Lung (tissue), 11 donors: ENCODE measurements at regions not wholly inside any gene's neighbourhood (a gene's known extent, or its start where the extent isn't known, plus 50 kb on each side); places are given as distances from the start of the nearest gene placed in this dataset.

Experiments
- ATAC-seq: fragments of 200-7000 bp; cut with Tn5 transposase; one replicate; pipeline ENCODE4 v1.9.1; 2020; ENCODE audit warnings: moderate number of reproducible peaks; ENCODE audit not compliant: insufficient read depth, low FRiP score
- DNase-seq, 3 donors: peaks; one replicate each; pipeline ENCODE4 v3.0.0-alpha.2; 2013 to 2017
- H3K27ac ChIP-seq, 2 donors: one replicate each; pipeline ENCODE4 v1.5.1; 2013; ENCODE audit warnings: mild to moderate bottlenecking in 2 of 2, moderate library complexity in 2 of 2, control low read depth in 1 of 2, inconsistent platforms in 1 of 2, low read depth in 1 of 2, low read length in 1 of 2
- H3K27me3 ChIP-seq, 3 donors: one replicate each; pipeline ENCODE4 v1.5.1; 2013; ENCODE audit warnings: low read length in 2 of 3; ENCODE audit not compliant: control insufficient read depth in 3 of 3, insufficient read depth in 3 of 3
- H3K36me3 ChIP-seq, 4 donors: one replicate each; pipeline ENCODE4 v1.5.1; 2013; ENCODE audit warnings: low read length in 4 of 4, mild to moderate bottlenecking in 1 of 4, moderate library complexity in 1 of 4; ENCODE audit not compliant: control insufficient read depth in 4 of 4, insufficient read depth in 4 of 4
- H3K4me1 ChIP-seq, 5 donors: one replicate each; pipeline ENCODE4 v1.5.1; 2013; ENCODE audit warnings: low read length in 5 of 5, mild to moderate bottlenecking in 2 of 5, moderate library complexity in 1 of 5; ENCODE audit not compliant: control insufficient read depth in 5 of 5, insufficient read depth in 5 of 5
- H3K4me3 ChIP-seq: one replicate; pipeline ENCODE4 v1.5.1; 2013; ENCODE audit warnings: mild to moderate bottlenecking, control low read depth, moderate library complexity
- H3K9ac ChIP-seq, 2 donors: one replicate each; pipeline ENCODE4 v1.5.1; 2013; ENCODE audit warnings: low read length in 2 of 2, control low read depth in 1 of 2; ENCODE audit not compliant: insufficient read depth in 1 of 2
- H3K9me3 ChIP-seq, 4 donors: one replicate each; pipeline ENCODE4 v1.5.1; 2013; ENCODE audit warnings: low read length in 3 of 4, mild to moderate bottlenecking in 1 of 4, moderate library complexity in 1 of 4; ENCODE audit not compliant: control insufficient read depth in 4 of 4, insufficient read depth in 3 of 4
- WGBS, 2 donors: extraction: QIAGEN DNeasy Blood & Tissue Kit; methylation state at CpG; one replicate each; pipeline ENCODE4 v1.1.7; 2013; 5-methylcytosine and 5-hydroxymethylcytosine counted together
- TF ChIP-seq, protein P1 (sequence below): IDR thresholded peaks from 2 replicates; pipeline ENCODE4 v1.5.1; 2012; ENCODE audit warnings: mild to moderate bottlenecking; ENCODE audit errors: control extremely low read depth, extremely low read depth
- donor health status: control.
- donor health status: control.
- donor health status: Bipolar disorder and iron deficiency.
- donor health status: healthy.
- donor health status: DM: yes; HTN: yes; CAD: no.

- DNase-seq = no peak
- peaks cover 0 to 5% (median 0%) of the 10 kb centered on the region in 4 donors for H3K9me3 ChIP-seq
- no peak overlapping the region for H3K9ac ChIP-seq
- peaks cover 0 to 5% (median 0%) of the 10 kb centered on the region in 5 donors for H3K4me1 ChIP-seq
- H3K27ac ChIP-seq = no peak overlapping the region
- TF ChIP-seq, protein P1, sequence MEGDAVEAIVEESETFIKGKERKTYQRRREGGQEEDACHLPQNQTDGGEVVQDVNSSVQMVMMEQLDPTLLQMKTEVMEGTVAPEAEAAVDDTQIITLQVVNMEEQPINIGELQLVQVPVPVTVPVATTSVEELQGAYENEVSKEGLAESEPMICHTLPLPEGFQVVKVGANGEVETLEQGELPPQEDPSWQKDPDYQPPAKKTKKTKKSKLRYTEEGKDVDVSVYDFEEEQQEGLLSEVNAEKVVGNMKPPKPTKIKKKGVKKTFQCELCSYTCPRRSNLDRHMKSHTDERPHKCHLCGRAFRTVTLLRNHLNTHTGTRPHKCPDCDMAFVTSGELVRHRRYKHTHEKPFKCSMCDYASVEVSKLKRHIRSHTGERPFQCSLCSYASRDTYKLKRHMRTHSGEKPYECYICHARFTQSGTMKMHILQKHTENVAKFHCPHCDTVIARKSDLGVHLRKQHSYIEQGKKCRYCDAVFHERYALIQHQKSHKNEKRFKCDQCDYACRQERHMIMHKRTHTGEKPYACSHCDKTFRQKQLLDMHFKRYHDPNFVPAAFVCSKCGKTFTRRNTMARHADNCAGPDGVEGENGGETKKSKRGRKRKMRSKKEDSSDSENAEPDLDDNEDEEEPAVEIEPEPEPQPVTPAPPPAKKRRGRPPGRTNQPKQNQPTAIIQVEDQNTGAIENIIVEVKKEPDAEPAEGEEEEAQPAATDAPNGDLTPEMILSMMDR = no peak
- H3K27me3 ChIP-seq = no peaks in the 10 kb centered on the region
- ATAC-seq = no peak
- H3K4me3 ChIP-seq = no peak overlapping the region
- H3K36me3 ChIP-seq = no peaks in the 10 kb centered on the region
Observed at GRCh38 chr1:82542766-82543165, 742.0 kb downstream of the ADGRL2 start.

DNA sequence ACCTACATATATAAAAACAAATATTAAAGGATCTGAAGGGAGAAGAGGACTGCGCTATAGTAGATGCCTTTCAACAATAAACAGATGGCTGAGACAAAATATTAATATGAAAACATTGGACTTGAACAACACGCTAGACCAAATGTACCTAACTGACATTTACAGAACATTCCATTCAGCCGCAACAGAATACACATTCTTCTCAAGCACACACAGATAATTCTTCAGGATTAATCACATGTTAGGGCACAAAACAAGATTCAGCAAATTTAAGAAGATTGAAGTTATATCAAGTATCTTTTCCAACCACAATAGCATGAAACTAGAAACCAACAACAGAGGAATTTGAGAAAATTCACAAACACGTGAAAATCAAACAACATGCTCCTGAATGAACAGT, 741.4 kb downstream of the ADGRL2 start:
- 94 to 97% methylated on average over 4 of the region's 4 CpGs for WGBS, 2 donors
- no peak for ATAC-seq
- H3K9ac ChIP-seq = no peak overlapping the region

GRCh38 chr1:82540006-82540405, 739.3 kb downstream of the ADGRL2 start:
- H3K9ac ChIP-seq = no peak overlapping the region
- WGBS, 2 donors = 87 to 92% methylated on average over 2 of the region's 2 CpGs
- DNase-seq = no peak
- no peak for ATAC-seq
- peaks cover 0 to 5% (median 0%) of the 10 kb centered on the region in 4 donors for H3K9me3 ChIP-seq
- H3K27ac ChIP-seq = no peak overlapping the region
- H3K4me3 ChIP-seq = no peak overlapping the region
- TF ChIP-seq, protein P1 = no peak
- H3K27me3 ChIP-seq = no peaks in the 10 kb centered on the region
- H3K36me3 ChIP-seq = no peaks in the 10 kb centered on the region
- H3K4me1 ChIP-seq = peaks cover 0 to 5% (median 0%) of the 10 kb centered on the region in 5 donors

More for the DNA sequence above, 741.4 kb downstream of the ADGRL2 start:
- TF ChIP-seq, protein P1 = no peak
- H3K27me3 ChIP-seq = no peaks in the 10 kb centered on the region
- H3K4me3 ChIP-seq = no peak overlapping the region
- H3K36me3 ChIP-seq = no peaks in the 10 kb centered on the region
- H3K27ac ChIP-seq = no peak overlapping the region
- H3K4me1 ChIP-seq = peaks cover 0 to 5% (median 0%) of the 10 kb centered on the region in 5 donors
- no peak for DNase-seq
- H3K9me3 ChIP-seq = peaks cover 0 to 5% (median 0%) of the 10 kb centered on the region in 4 donors

DNA sequence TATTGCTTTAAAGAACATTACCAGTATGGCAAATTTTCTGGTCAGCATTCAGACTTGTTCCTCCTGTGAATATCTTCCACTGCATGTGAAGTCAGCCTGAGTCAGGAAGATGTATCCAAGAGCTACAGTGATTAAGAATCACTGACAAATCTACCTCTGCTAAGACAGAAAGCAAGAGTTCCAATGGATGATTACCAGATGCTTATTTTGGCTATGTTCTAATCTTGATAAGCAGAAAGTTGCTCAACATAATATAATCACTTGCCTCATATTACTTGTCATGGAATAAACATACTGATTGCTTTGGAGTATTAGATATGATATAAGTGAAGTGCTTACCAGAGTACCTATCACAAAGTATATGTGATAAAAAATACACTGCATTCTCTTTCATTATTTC, 738.1 kb downstream of the ADGRL2 start:
- Histone ChIP-seq H3K4me1 (peaks cover 0 to 5% (median 0%) of the 10 kb centered on the region in 5 donors), H3K4me3 (no peak overlapping the region), H3K9me3 (peaks cover 0 to 3% (median 0%) of the 10 kb centered on the region in 4 donors), H3K27me3 (no peaks in the 10 kb centered on the region), H3K36me3 (no peaks in the 10 kb centered on the region), H3K9ac (no peak overlapping the region), H3K27ac (no peak overlapping the region)
- ATAC-seq = no peak
- TF ChIP-seq, protein P1 = no peak
- DNase-seq = peak in 2 of 3 donors; percentile 66 to 83
